Neutrophil (primary cell): ENCODE measurements at regions not wholly inside any gene's neighbourhood (a gene's known extent, or its start where the extent isn't known, plus 50 kb on each side); places are given as distances from the start of the nearest gene placed in this dataset.

Source experiments
- H3K27ac ChIP-seq: fragments of 200-600 bp; sonication (generic); 2 replicates; pipeline ENCODE4 v1.5.1; 2016; ENCODE audit warnings: mild to moderate bottlenecking, moderate library complexity
- H3K27me3 ChIP-seq: fragments of 200-600 bp; sonication (generic); 2 replicates; pipeline ENCODE4 v1.6.0; 2016; ENCODE audit warnings: mild to moderate bottlenecking
- H3K36me3 ChIP-seq: fragments of 200-600 bp; sonication (generic); 2 replicates; pipeline ENCODE4 v1.5.1; 2017
- H3K4me1 ChIP-seq, 2 experiments: fragments of 200-600 bp in 1 of 2; sonication (generic) in 1 of 2; 1 replicate in 1 of 2; 2 replicates in 1 of 2; pipeline versions ENCODE4 v1.5.1 to v1.6.1; 2013 to 2016; ENCODE audit warnings: low read depth in 1 of 2, low read length in 1 of 2, mild to moderate bottlenecking in 1 of 2, moderate library complexity in 1 of 2; ENCODE audit not compliant: control insufficient read depth in 1 of 2, insufficient read depth in 1 of 2
- H3K4me3 ChIP-seq, 2 experiments: fragments of 200-600 bp in 1 of 2; sonication (generic) in 1 of 2; 1 replicate in 1 of 2; 2 replicates in 1 of 2; pipeline ENCODE4 v1.5.1; 2013 to 2016; ENCODE audit warnings: low read depth in 1 of 2, low read length in 1 of 2, mild to moderate bottlenecking in 1 of 2, moderate library complexity in 1 of 2
- H3K9me3 ChIP-seq: fragments of 200-600 bp; sonication (generic); 2 replicates; pipeline ENCODE4 v1.5.1; 2016
- TF ChIP-seq, protein P1 (sequence below): fragments of 200-600 bp; sonication (generic); IDR thresholded peaks from 2 replicates; pipeline ENCODE4 v1.5.1; 2016; ENCODE audit warnings: antibody characterized with exemption

DNA sequence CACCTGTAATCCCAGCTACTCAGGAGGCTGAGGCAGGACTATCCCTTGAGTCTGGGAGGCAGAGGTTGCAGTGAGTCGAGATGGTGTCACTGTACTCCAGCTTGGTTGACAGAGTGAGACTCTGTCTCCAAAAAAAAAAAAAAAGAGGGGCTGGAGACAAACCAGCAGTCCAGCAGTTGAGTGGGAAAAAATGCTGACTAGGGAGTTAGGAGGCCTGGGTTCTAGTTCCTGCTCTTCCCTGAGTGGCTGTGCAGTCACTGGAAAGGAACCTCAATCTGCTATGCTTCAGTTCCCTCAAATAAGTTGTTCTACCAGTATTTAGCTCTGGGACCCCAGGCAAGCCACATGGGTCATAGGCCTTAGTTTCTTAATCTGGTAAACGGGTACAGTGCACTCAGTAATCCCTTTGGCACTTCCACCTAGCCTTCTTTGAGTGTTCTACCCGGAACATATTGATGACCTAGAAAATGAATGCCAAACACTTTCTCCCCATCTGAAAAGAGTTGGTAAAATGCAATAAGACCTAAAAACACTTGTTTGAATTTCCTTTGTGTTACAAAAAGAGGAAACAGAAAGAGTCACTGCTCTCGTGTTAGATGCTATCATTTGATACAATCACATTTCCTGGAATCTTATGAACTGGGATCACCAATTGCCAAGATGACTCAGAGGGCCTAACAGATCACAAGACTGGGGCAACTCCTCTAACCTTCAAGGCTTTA is 99.3 kb upstream of the EGFL6 start:
- no peak overlapping the region for H3K27ac ChIP-seq

DNA sequence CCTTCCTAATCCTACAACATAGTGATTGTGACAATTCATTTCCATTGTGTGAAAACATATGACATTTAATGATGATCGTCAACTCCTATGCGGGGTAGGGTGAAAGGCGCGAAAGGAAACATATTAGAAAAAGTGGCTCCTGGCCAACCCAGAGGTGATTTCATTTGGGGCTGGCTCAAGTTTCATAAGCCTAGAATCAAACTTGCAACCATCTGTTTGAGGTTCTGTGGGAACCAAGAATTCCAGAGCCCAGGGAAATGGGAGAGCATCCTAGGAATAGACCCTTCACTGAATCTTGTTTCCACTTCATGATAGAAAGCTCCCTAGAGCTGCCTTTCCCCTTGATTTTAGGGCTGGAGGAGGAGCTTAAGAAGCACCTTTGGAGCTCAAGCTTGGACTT is 101.3 kb upstream of the EGFL6 start:
- no peak overlapping the region for H3K27ac ChIP-seq
- H3K4me3 ChIP-seq: no peak overlapping the region
- H3K9me3 ChIP-seq: no peaks in the 10 kb centered on the region
- TF ChIP-seq, protein P1, sequence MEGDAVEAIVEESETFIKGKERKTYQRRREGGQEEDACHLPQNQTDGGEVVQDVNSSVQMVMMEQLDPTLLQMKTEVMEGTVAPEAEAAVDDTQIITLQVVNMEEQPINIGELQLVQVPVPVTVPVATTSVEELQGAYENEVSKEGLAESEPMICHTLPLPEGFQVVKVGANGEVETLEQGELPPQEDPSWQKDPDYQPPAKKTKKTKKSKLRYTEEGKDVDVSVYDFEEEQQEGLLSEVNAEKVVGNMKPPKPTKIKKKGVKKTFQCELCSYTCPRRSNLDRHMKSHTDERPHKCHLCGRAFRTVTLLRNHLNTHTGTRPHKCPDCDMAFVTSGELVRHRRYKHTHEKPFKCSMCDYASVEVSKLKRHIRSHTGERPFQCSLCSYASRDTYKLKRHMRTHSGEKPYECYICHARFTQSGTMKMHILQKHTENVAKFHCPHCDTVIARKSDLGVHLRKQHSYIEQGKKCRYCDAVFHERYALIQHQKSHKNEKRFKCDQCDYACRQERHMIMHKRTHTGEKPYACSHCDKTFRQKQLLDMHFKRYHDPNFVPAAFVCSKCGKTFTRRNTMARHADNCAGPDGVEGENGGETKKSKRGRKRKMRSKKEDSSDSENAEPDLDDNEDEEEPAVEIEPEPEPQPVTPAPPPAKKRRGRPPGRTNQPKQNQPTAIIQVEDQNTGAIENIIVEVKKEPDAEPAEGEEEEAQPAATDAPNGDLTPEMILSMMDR: no peak
- H3K27me3 ChIP-seq: no peaks in the 10 kb centered on the region
- H3K4me1 ChIP-seq: no peaks in the 10 kb centered on the region
- no peaks in the 10 kb centered on the region for H3K36me3 ChIP-seq

More for the DNA sequence above, 99.3 kb upstream of the EGFL6 start:
- Histone ChIP-seq H3K27me3 (no peaks in the 10 kb centered on the region), H3K9me3 (no peaks in the 10 kb centered on the region), H3K36me3 (no peaks in the 10 kb centered on the region), H3K4me3 (no peak overlapping the region), H3K4me1 (no peaks in the 10 kb centered on the region)
- TF ChIP-seq, protein P1: no peak

DNA sequence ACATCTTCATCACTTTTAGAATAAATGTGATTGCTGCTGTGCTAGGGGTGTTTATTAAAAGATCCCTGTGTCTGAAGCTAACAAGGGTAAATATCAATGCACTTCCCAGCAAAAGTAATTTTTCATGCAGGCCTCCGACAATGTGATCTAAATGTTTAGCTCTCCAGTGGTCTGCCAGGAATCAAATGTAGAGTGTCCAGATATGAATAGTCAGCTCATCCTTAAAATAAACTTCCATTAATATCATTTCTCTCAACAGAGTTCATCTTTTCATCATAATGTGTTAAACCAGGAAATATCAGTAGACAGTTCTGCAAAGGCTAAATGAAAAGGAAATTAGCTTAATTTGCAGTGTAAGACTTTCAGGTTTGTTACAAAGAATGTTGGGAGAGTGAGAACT is 102.2 kb upstream of the EGFL6 start:
- Histone ChIP-seq H3K9me3 (no peaks in the 10 kb centered on the region), H3K4me3 (no peak overlapping the region), H3K27me3 (no peaks in the 10 kb centered on the region), H3K36me3 (no peaks in the 10 kb centered on the region), H3K4me1 (no peaks in the 10 kb centered on the region), H3K27ac (no peak overlapping the region)
- TF ChIP-seq, protein P1: no peak

DNA sequence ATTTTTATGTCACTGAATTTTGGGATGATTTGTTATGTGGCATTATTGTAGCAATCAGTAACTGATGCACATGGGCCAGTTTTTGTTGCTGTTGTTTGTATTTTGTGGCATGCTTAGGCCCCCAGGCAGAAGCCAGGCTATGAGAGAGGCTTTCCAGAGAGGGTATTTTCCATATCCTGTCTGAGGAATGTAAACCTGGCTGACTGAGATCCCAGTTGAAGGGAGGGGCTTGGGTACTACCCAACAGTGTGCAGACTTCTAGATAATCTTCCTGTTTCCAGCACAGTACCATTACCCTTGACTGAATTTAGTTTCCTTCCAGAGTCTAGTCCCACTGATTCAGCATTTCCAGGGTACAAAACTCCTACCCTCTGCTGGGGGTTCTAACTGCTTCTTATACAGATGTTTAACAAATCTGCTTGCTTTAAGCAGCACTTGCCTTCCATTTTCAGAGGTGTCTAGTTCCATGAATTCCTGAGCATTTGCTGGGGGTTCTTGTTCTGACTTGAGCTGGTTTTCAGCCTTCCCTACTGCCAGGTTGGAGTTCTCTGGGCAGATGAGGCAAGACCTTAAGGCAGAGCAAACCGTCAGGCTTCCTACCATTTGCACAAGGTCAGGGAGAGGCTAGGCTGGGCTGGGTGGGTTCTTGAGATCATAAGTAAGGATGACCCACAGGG is 104.7 kb upstream of the EGFL6 start:
- H3K27ac ChIP-seq: no peak overlapping the region
- TF ChIP-seq, protein P1: no peak
- H3K4me1 ChIP-seq: no peaks in the 10 kb centered on the region
- no peaks in the 10 kb centered on the region for H3K9me3 ChIP-seq
- H3K27me3 ChIP-seq: no peaks in the 10 kb centered on the region
- no peak overlapping the region for H3K4me3 ChIP-seq
- H3K36me3 ChIP-seq: no peaks in the 10 kb centered on the region

DNA sequence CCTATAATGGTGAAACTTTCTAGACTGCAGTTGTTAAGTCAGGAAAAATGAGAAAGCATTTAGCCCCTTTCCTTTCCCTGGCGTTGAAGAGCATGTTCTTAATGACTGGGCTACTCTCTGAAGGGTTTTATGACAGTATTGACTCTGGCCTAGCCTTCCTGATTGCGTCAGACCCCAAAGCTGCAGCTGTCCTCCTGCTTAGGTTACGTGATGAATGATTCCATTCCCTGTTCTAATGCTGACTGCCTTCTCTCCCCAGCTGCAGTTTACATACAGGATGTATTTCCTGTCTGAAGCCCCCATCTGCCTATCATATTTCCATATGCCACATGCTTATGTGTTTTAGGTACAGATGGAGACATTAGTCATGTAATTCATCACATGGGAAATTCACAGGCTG is 105.8 kb upstream of the EGFL6 start:
- Histone ChIP-seq H3K36me3 (no peaks in the 10 kb centered on the region), H3K27me3 (no peaks in the 10 kb centered on the region), H3K9me3 (no peaks in the 10 kb centered on the region), H3K4me1 (no peaks in the 10 kb centered on the region), H3K4me3 (no peak overlapping the region), H3K27ac (no peak overlapping the region)
- TF ChIP-seq, protein P1: no peak
